K562 (cell line): ENCODE measurements at regions not wholly inside any gene's neighbourhood (a gene's known extent, or its start where the extent isn't known, plus 50 kb on each side); places are given as distances from the start of the nearest gene placed in this dataset.

Source experiments
- ATAC-seq: fragments of 200-7000 bp; cut with Tn5 transposase; 3 replicates; pipeline ENCODE4 v1.9.1; 2020; ENCODE audit warnings: moderate library complexity
- BruUV-seq: library from RNA; stranded (reverse); fragments of 400-500 nt; replicated peaks from 2 replicates; lab custom pipeline; 2021; lab: Mats Ljungman, UMichigan
- CTCF ChIA-PET: fragments of 300-600 bp; formaldehyde crosslinking; extraction: SDS; loops from one replicate; lab custom pipeline; 2021; ENCODE audit warnings: low intra/inter-chr PET ratio; lab: Yijun Ruan, JAX
- POLR2A ChIA-PET: fragments of 300-600, 350-650 bp; sonication (Branson Sonifier 250); formaldehyde crosslinking; extraction: SDS; loops from one replicate; lab custom pipeline; 2021; ENCODE audit warnings: antibody characterized with exemption, inconsistent platforms; lab: Yijun Ruan, JAX
- DNase-seq, 4 experiments: peaks; one replicate each; pipeline versions ENCODE4 v3.0.0 to v3.0.0-alpha.2; 2011 to 2018; ENCODE audit warnings: low spot score in 3 of 4, mixed read lengths in 3 of 4; ENCODE audit errors: extremely low read depth in 1 of 4
- FAIRE-seq: peaks from 2 replicates; lab custom pipeline; 2011; peaks lifted over from hg19 to GRCh38; lab: Jason Lieb, UNC
- H2AFZ ChIP-seq: 2 replicates; pipeline ENCODE4 v1.6.0; 2011; ENCODE audit warnings: low read depth, low read length, control low read depth, inconsistent platforms
- H3K27ac ChIP-seq: fragments of 200-600 bp; 3 replicates; pipeline ENCODE4 v1.8.0; 2011; ENCODE audit warnings: low read depth, mild to moderate bottlenecking, control low read depth, inconsistent platforms, low read length, moderate library complexity, mixed read lengths; ENCODE audit errors: extremely low read depth
- H3K27me3 ChIP-seq, 2 experiments: fragments of 300-600 bp in 1 of 2; 2 replicates in 1 of 2; 3 replicates in 1 of 2; pipeline versions ENCODE4 v1.6.0 to v1.8.0; 2011; ENCODE audit warnings: inconsistent platforms in 2 of 2, low read length in 2 of 2, mild to moderate bottlenecking in 1 of 2, mixed read lengths in 1 of 2, moderate library complexity in 1 of 2; ENCODE audit not compliant: control insufficient read depth in 2 of 2, insufficient read depth in 2 of 2
- H3K36me3 ChIP-seq: fragments of 300-600 bp; 3 replicates; pipeline ENCODE4 v1.8.0; 2011; ENCODE audit warnings: mild to moderate bottlenecking, low read length, inconsistent platforms; ENCODE audit not compliant: control insufficient read depth, insufficient read depth
- H3K4me1 ChIP-seq, 2 experiments: fragments of 200-600 bp in 1 of 2; replicated peaks in 1 of 2; 2 replicates in 1 of 2; 3 replicates in 1 of 2; pipeline versions ENCODE4 v1.5.1 to v1.8.0; 2011; ENCODE audit warnings: inconsistent platforms in 2 of 2, low read length in 2 of 2, mild to moderate bottlenecking in 1 of 2, mixed read lengths in 1 of 2, moderate library complexity in 1 of 2; ENCODE audit not compliant: control insufficient read depth in 2 of 2, insufficient read depth in 2 of 2
- H3K4me2 ChIP-seq: 2 replicates; pipeline ENCODE4 v1.6.1; 2011; ENCODE audit warnings: low read length, control low read depth, inconsistent platforms, mixed read lengths; ENCODE audit not compliant: insufficient read depth
- H3K4me3 ChIP-seq: fragments of 200-600 bp; sonication (generic), shearing (Covaris generic); 2 replicates; pipeline ENCODE4 v1.5.1; 2016; ENCODE audit warnings: control low read depth, inconsistent platforms
- H3K79me2 ChIP-seq: fragments of 200-600 bp; 3 replicates; pipeline ENCODE4 v1.8.0; 2011; ENCODE audit warnings: low read length, inconsistent platforms; ENCODE audit not compliant: control insufficient read depth, insufficient read depth
- H3K9ac ChIP-seq, 2 experiments: 2 replicates each; pipeline versions ENCODE4 v1.6.0 to v1.6.1; 2011; ENCODE audit warnings: low read depth in 2 of 2, low read length in 2 of 2, control low read depth in 1 of 2, inconsistent platforms in 1 of 2, mild to moderate bottlenecking in 1 of 2, mixed read lengths in 1 of 2; ENCODE audit not compliant: insufficient read depth in 1 of 2
- H3K9me1 ChIP-seq: one replicate; pipeline ENCODE4 v1.6.0; 2011; ENCODE audit warnings: inconsistent platforms, mild to moderate bottlenecking, low read length, moderate library complexity; ENCODE audit not compliant: control insufficient read depth, insufficient read depth
- H3K9me3 ChIP-seq: replicated peaks from 2 replicates; pipeline ENCODE4 v1.5.1; 2011; ENCODE audit warnings: low read depth, low read length, inconsistent platforms; ENCODE audit not compliant: control insufficient read depth, insufficient read depth
- H4K20me1 ChIP-seq: replicated peaks from 2 replicates; pipeline ENCODE4 v1.6.1; 2011; ENCODE audit warnings: low read length, inconsistent platforms, mixed read lengths; ENCODE audit not compliant: control insufficient read depth, insufficient read depth
- BRCA1 ChIP-seq, 2 experiments: fragments of 450-650 bp in 1 of 2; sonication (generic) in 1 of 2; formaldehyde crosslinking in 1 of 2; IDR thresholded peaks; 2 replicates each; pipeline versions ENCODE4 v1.5.0 to v1.6.1; 2017 to 2020; ENCODE audit warnings: mild to moderate bottlenecking in 1 of 2, missing genetic modification reagents in 1 of 2
- CGGBP1 ChIP-seq: fragments of 250-450 bp; sonication (Bioruptor Pico); IDR thresholded peaks from 2 replicates; pipeline ENCODE4 v1.9.0; 2021; ENCODE audit warnings: mild to moderate bottlenecking
- ELF2 ChIP-seq: fragments of 250-450 bp; sonication (Bioruptor Pico); IDR thresholded peaks from 2 replicates; pipeline ENCODE4 v1.5.0; 2021; ENCODE audit warnings: mild to moderate bottlenecking
- ELK1 ChIP-seq: sonication (generic); formaldehyde crosslinking; IDR thresholded peaks from 2 replicates; pipeline ENCODE4 v1.8.1; 2022; ENCODE audit warnings: missing genetic modification reagents
- HDAC8 ChIP-seq: fragments of 450-650 bp; IDR thresholded peaks from 2 replicates; pipeline ENCODE4 v1.6.1; 2016; ENCODE audit warnings: mild to moderate bottlenecking, missing genetic modification characterization, moderate library complexity, missing compliant biosample characterization
- KDM1A ChIP-seq, 2 experiments: fragments of 450-650 bp; IDR thresholded peaks; 2 replicates each; pipeline ENCODE4 v1.6.1; 2016; ENCODE audit warnings: mild to moderate bottlenecking in 2 of 2
- NFIX ChIP-seq: fragments of 250-450 bp; sonication (Bioruptor Pico); IDR thresholded peaks from 2 replicates; pipeline ENCODE4 v1.4.0; 2020; ENCODE audit warnings: low read depth, mild to moderate bottlenecking, moderate library complexity
- POLR3G ChIP-seq: IDR thresholded peaks from 2 replicates; pipeline ENCODE4 v1.6.1; 2011; ENCODE audit not compliant: insufficient read length, insufficient replicate concordance; ENCODE audit errors: extremely low read depth
- ZNF197 ChIP-seq: fragments of 200-800 bp; sonication (Bioruptor generic); IDR thresholded peaks from 2 replicates; pipeline ENCODE4 v1.6.1; 2016; ENCODE audit warnings: low read depth, missing genetic modification characterization, missing compliant biosample characterization
- ZNF280A ChIP-seq: fragments of 450-650 bp; IDR thresholded peaks from 2 replicates; pipeline ENCODE4 v1.6.1; 2018; ENCODE audit warnings: mild to moderate bottlenecking, low read depth; ENCODE audit not compliant: partially characterized antibody
- in situ Hi-C: fragments of 300-500 bp; cut with MboI; formaldehyde crosslinking; loops from 4 replicates; pipeline ENCODE4 v1.15.0; 2018; ENCODE audit warnings: inconsistent platforms, mixed read lengths
- intact Hi-C: fragments of 100-400 bp; cut with micrococcal nuclease; formaldehyde crosslinking; loops from 2 replicates; pipeline ENCODE4 v1.14.2; 2022

GRCh38 chr10:54869022-54869421, 68.0 kb upstream of the PCDH15 start:
- no peaks in the 10 kb centered on the region for H3K9me3 ChIP-seq
- no peak overlapping the region for H3K4me3 ChIP-seq
- no peaks in the 10 kb centered on the region for H3K27me3 ChIP-seq
- no peak overlapping the region for H3K4me2 ChIP-seq
- TF ChIP-seq KDM1A (IDR thresholded peaks at IDR 0.05), result no peak
- TF ChIP-seq POLR3G, result no peak
- no peak for TF ChIP-seq HDAC8 (tag)
- TF ChIP-seq NFIX, result no peak
- no peak for TF ChIP-seq ZNF197
- TF ChIP-seq BRCA1 (IDR thresholded peaks at IDR 0.05), result no peak
- TF ChIP-seq BRCA1 (CRISPR knock-in tag; IDR thresholded peaks at IDR 0.05), result no peak
- TF ChIP-seq CGGBP1 (CRISPR knock-in tag), result no peak
- TF ChIP-seq, all 486 proteins: peak for 0
- intact Hi-C loops (no loop called here), in situ Hi-C loops (no loop called here)
- no peaks in the 10 kb centered on the region for H3K9me1 ChIP-seq
- no peaks in the 10 kb centered on the region for H4K20me1 ChIP-seq
- H3K27ac ChIP-seq, result no peak overlapping the region
- DNase-seq, result no peak
- POLR2A ChIA-PET, result no interaction called here
- H3K4me1 ChIP-seq, result no peaks in the 10 kb centered on the region
- no peaks in the 10 kb centered on the region for H3K79me2 ChIP-seq
- H3K36me3 ChIP-seq, result no peaks in the 10 kb centered on the region
- ATAC-seq, result no peak
- no peak for FAIRE-seq
- CTCF ChIA-PET, result no interaction called here
- H2AFZ ChIP-seq, result no peak overlapping the region
- H3K9ac ChIP-seq, result no peak overlapping the region
- BruUV-seq, result no TSS peak

- FAIRE-seq (no peak), DNase-seq (no peak), ATAC-seq (no peak)
- Histone ChIP-seq H3K4me2 (no peak overlapping the region), H3K4me3 (no peak overlapping the region), H3K27ac (no peak overlapping the region), H3K4me1 (no peaks in the 10 kb centered on the region), H3K79me2 (no peaks in the 10 kb centered on the region), H3K36me3 (no peaks in the 10 kb centered on the region), H3K27me3 (no peaks in the 10 kb centered on the region), H4K20me1 (no peaks in the 10 kb centered on the region), H3K9ac (no peak overlapping the region), H3K9me1 (no peaks in the 10 kb centered on the region), H2AFZ (no peak overlapping the region), H3K9me3 (no peaks in the 10 kb centered on the region)
- in situ Hi-C loops (no loop called here), intact Hi-C loops (no loop called here)
- POLR2A ChIA-PET, result no interaction called here
- no TSS peak for BruUV-seq
- CTCF ChIA-PET, result no interaction called here
- TF ChIP-seq ELF2 (CRISPR knock-in tag) (no peak), ELK1 (CRISPR knock-in tag) (no peak), ZNF280A (no peak)
Observed at GRCh38 chr10:54866666-54867065, 65.6 kb upstream of the PCDH15 start.
